Lower leg skin (tissue), 3 donors: ENCODE measurements at regions not wholly inside any gene's neighbourhood (a gene's known extent, or its start where the extent isn't known, plus 50 kb on each side); places are given as distances from the start of the nearest gene placed in this dataset.
"Not testable (repeated sequence)": the region's sequence is repeated elsewhere in the genome, so short reads cannot be mapped to it uniquely, and the experiment has no call there.

Source experiments
- POLR2A ChIP-seq, 2 donors: fragments of 450-650 bp; IDR thresholded peaks; one replicate each; pipeline ENCODE4 v1.6.1; 2016 to 2017; ENCODE audit warnings: antibody characterized with exemption in 2 of 2, mild to moderate bottlenecking in 1 of 2, moderate library complexity in 1 of 2
- TF ChIP-seq, protein P1 (sequence below), 3 donors: fragments of 450-650 bp; IDR thresholded peaks; one replicate each; pipeline ENCODE4 v1.5.1; 2016; ENCODE audit warnings: antibody characterized with exemption in 3 of 3, mild to moderate bottlenecking in 3 of 3, moderate library complexity in 2 of 3

- TF ChIP-seq, protein P1, sequence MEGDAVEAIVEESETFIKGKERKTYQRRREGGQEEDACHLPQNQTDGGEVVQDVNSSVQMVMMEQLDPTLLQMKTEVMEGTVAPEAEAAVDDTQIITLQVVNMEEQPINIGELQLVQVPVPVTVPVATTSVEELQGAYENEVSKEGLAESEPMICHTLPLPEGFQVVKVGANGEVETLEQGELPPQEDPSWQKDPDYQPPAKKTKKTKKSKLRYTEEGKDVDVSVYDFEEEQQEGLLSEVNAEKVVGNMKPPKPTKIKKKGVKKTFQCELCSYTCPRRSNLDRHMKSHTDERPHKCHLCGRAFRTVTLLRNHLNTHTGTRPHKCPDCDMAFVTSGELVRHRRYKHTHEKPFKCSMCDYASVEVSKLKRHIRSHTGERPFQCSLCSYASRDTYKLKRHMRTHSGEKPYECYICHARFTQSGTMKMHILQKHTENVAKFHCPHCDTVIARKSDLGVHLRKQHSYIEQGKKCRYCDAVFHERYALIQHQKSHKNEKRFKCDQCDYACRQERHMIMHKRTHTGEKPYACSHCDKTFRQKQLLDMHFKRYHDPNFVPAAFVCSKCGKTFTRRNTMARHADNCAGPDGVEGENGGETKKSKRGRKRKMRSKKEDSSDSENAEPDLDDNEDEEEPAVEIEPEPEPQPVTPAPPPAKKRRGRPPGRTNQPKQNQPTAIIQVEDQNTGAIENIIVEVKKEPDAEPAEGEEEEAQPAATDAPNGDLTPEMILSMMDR (IDR thresholded peaks at IDR 0.05) = not testable (repeated sequence)
- not testable (repeated sequence) for TF ChIP-seq POLR2A (IDR thresholded peaks at IDR 0.05)
These were observed 481.7 kb upstream of the MARCKS start for GRCh38 chr6:113375466-113375865.
